GM18907 (cell line): ENCODE measurements at regions not wholly inside any gene's neighbourhood (a gene's known extent, or its start where the extent isn't known, plus 50 kb on each side); places are given as distances from the start of the nearest gene placed in this dataset.

Experiments used
- ATAC-seq: cut with Tn5 transposase; IDR thresholded peaks from one replicate; pipeline ENCODE4 v1.9.1; 2021; ENCODE audit warnings: mild to moderate bottlenecking, moderate library complexity; ENCODE audit not compliant: unreplicated experiment

DNA sequence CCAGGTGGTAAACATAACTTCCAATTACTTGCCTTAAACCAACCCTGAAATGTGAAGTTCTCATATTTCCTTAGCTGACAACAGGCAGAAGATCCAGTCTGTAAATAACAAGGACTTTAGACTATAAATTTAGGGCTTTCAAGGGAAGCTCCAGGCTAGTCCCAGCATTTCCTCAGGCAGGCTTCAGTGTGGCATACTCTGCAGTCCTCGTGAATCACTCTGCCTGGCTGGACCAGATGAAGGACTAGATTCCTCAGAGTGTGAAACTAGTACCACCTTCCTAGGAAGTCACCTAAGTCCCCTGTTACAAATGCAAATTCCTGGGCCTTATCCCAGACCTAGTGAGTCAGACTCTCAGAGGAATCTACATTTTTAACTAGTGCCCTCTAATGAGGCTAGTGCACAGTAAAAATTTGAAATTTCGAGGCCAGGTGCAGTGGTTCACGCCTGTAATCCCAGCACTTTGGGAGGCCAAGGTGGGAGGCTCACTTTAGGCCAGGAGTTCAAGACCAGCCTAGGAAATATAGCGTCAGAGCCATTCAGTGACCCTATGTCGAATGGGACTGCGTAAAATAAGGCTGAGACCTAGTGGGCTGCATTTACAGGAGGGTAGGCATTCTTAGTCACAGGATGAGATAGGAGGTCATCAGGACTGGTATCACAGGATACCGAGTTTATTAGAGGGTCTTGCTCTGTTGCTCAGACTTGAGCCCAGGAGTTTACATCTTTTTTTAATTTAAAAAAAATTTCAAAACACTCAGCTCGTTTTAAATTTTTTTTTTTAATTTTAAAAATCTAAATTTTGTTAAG lies 279.6 kb upstream of the JARID2 start:
- no peak for ATAC-seq

DNA sequence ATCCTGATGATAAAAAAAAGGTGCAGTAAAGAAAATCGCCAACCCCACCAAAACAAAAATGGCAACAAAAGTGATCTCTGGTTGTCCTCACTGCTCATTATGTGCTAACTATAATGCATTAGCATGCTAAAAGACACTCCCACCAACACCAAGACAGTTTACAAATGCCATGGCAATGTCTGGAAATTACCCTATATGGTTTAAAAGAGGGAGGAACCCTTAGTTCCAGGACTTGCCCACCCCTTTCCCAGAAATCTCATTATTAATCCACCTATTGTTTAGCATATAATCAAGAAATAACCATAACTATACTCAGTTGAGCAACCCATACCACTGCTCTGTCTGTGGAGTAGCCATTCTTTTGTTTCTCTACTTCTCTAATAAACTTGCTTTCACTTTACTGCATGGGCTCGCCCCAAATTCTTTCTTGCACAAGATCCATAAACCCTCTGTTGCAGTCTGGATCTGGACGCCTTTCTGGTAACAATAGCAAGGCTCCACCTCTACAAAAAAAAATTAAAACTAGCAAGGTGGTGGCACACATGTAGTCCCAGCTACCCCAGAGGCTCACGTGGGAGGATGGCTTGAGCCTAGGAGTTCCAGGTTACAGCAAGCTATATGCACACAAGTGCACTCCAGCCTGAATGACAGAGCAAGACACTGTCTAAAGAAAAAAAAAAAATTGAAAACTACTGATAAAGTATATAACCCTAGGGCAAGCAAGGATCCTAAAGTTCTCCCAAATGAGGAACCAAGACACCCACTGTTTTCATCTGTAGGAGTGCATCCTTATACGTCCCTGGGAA lies 278.8 kb upstream of the JARID2 start:
- ATAC-seq = no peak

DNA sequence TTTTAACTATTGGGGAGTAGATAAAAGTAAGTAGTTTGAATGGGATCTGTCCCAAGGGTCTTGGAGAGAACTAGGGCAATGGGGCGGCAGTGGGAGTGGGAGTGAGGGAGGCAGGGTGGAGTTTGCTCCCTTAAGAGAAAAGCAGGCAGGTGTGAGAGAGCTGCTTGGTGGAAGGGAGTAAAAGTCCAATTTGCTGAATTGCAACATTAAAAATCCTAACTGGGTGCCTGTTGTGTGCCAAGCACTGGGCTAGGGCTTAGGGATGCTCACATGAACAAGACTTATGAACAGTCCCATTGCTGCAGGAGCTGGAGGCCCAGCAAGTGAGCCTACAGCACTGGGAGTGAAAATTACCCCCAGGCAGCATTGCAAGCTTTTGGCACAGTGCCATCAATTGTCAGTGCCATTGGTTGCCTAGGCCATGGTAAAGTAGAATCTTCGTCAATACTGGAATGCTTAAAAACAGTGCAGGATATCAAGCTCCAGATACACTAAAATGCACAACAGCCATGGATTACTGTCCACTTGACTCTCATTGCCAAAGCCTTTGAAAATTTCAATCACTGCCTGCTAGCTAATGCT lies 277.7 kb upstream of the JARID2 start:
- ATAC-seq = no peak

DNA sequence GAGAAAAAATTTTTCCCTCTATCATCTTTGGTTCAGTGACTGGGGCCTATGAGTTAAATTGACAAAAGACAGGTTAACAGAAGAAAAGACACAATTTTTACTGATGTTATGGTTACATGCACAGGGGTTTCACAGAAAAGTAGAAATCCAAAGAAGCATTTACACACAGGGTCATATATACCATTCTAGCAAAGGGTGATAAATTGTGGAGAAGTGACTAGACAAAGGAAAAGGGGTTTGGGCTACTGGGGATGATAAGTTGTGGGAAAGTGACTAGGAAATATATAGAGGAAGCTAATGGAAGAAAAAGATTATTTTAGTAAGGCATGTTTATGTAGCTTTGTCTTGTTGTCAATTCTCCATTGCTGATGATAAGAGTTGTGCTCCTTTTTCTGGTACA lies 276.7 kb upstream of the JARID2 start:
- ATAC-seq = no peak

DNA sequence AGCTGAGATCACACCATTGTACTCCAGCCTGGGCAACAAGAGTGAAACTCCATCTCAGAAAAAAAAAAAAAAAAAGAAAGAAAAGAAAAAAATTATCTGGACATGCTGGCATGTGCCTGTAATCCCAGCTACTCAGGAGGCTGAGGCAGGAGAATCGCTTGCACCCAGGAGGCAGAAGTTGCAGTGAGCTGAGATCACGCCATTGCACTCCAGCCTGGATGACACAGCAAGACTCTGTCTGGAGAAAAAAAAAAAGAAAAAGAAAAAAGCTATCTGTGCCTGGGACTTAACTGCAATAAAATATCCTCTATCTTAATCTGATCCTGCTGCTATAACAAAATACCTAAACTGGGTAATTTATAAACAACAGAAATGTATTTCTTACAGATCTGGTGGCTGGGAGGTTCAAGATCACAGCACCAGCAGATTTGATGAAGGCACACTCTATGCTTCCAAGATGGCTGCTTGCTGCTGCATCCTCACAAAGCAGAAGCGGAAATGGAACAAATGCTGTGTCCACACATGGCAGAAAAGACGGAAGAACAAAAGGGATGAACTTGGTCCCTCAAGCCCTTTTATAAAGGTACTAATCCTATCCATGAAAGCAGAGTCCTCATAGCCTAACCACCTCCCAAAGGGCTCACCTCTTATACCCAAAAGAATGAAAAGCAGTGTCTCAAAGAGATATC lies 273.3 kb upstream of the JARID2 start:
- ATAC-seq = no peak

DNA sequence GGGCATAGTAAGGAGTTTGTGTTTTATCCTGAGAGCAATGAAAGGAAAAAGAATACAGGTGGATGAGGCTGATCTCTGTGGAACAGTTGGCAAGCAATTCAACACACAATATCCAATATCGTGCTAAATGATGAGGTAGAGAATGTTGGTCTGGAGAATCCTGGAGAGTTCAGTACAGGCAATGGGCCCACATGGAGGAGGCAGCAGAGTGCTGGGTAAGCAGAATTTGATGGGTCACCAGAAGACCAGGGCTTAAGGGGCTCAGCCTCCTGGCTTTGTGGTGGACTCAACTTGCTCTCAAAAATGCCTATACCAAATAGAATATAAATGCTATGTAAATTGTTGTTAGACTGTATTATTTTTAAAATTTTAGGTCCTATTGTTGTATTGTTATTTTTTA lies 271.5 kb upstream of the JARID2 start:
- no peak for ATAC-seq

DNA sequence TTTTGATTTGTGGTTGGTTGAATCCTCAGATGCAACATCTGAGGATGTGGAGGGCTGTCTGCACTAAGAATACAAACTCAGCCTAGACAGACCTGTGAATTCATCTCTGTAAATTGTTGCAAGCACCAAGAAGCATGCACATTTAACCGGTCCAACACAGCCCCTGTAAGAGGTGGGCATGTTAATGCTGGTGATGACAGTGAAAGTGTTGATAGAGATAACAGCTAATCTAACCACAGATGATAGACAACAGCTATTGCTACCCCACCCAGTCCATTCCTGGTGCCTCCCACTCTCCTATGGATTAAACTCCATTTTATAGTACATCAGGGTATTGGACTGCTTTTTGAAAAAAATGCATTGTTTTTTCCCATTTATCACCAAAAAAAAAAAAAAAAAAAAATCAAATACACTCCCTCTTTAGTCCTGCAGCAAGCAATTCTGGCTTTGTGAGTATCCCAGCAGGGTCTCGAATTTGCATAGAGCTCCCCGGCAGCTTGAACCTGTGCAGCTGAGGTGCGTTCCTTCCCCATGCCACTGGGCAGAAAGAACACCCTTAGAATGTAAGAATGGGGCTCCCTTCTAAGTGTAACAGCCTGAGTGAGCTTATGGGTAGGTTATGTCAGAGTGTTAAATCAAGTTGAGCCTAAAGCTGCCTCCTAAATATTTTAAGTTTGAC lies 270.9 kb upstream of the JARID2 start:
- ATAC-seq = no peak

DNA sequence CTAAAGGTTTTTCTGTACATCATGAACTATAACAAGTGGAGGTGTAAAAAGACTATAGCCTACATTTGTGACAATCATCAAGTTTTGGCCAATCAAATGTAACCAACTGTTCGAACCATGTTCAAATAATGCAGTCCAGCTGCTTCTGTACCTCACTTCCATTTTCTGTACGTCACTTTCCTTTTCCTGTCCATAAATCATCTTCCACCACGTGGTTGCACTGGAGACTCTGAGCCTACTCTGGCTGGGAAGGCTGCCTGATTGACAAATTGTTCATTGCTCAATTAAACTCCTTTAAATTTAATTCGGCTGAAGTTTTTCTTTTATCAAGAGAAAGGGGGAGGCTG lies 270.4 kb upstream of the JARID2 start:
- ATAC-seq = no peak

DNA sequence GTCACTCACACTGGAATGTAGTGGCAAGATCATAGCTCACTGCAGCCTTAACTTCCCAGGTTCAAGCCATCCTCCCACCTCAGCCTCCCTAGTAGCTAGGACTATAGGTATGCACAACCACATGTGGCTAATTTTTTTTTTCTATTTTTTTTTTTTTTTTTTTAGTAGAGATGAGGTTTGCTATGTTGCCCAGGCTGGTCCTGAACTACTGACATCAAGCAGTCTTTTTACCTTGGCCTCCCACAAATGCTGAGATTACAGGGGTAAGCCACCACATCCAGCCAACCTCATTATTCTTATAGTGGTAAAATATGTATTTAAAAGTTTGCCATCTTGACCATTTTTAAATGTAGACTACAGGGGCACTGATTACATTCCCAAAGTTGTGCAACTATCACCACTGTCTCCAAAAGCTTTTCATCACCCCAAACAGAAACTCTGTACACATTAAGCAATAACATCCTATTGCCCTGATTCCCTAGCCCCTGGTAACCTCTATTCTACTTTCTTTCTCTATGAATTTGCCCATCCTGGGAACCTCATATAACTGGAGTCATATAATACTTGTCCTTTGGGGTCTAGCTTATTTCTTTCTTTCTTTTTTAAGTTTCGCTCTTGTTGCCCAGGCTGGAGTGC lies 268.0 kb upstream of the JARID2 start:
- no peak for ATAC-seq

DNA sequence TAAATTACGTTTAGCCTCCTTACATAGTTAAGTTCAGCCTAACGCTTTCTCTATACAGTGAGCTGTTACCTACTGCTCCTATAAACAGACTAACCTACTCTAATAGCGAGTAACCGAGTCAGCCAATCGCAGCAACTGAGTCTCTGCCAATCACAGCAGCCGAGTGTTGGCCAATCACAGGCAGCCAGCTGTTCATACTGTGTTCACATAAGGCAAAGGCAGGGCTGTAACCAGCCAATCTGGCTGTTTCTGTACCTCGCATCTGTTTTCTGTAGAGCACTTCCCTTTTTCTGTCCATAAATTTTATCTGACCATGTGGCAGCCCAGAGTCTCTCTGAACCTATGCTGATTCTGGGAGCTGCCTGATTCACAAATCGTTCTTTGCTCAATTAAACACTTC lies 263.9 kb upstream of the JARID2 start:
- no peak for ATAC-seq

DNA sequence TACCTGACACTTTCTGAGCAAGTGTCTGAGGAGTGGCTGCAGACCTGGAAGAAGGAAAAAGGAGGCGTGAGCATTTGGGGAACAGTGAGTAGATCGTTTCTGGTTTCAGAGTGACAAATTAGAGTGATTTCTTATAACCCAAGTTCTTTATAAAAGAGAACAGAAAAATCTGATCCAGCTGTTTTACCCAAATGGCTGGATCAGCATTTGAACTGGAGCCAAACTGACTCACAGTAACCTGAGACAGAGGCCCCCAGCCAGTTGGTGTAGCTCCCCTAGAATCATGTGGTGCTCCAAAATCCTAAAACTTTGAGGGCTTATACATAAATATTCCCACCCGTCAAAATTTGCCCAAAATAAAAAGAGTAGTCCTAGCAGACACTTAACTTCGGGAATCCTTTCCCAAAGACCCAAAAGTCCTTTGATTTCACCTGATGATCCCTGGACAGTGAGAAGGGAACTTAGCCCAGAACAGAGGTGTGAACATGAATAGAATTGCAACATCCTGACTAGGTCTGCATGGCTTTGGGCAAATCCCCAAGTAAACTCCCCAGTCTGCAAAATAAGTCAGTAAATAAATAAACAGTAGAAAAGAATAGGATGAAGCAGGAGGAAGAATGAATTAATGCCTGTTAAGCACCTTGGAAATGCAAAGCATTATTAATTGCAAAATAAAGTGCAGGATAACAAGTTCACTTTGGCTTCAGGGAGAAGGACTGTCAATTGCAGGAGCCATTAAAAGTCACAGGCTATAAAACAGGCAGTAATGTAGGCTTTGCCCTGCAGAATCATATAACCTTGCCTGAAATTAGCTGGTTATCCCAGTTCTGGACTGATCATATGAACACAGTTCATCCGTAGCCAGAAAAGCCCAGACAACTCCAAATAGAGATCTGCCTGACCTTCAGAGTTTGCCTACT lies 262.0 kb upstream of the JARID2 start:
- ATAC-seq = no peak

DNA sequence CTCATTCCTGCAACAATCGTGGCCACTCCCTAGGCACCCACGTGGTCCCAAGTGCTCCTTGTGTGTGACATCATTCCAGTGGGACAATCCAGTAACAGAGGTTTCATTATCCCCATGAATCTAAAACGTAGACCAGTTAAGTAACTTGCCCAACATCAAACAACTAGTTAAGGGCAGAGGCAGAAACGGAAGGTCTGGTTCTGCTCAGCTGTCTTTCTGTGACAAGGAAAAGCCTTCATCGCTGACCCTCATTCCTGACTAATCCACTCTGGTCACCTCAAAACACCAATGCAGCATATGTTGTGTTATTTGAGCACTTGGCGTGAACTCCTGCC lies 261.4 kb upstream of the JARID2 start:
- no peak for ATAC-seq

DNA sequence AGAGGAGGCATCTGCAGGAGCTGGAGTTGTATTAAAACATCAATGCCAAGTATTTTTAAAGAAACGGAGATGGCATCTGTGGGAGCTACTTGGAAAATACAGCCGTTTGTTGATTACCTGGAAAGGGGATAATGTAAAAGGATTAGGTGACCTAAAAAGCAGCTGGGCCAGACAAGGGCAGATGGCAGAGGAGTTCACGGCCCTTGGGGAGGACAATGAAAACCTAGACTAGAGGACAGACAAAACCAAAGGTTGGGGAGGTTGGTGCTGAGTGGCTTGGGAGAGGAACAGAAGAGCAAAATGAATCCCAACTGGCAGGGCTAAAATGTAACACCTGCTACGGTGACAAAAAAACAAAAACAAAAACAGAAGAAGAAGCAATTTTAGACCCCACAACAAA lies 260.5 kb upstream of the JARID2 start:
- no peak for ATAC-seq

DNA sequence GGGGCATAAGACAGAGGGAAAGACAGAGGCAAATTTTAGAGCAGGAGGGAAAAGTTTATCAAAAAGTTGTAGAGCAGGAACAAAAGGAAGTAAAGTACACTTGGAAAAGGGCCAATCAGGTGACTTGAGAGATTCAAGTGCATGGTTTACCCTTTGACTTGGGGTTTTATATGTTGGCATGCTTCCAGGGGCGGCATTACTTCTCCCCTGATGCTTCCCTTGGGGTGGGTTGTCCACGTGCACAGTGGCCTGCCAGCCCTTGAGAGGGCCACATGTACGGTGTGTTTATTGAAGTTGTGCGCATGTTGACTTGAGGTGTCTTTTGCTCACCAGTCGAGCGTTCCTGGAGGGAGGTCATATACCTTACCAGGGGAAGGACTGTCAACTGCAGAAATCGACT lies 259.5 kb upstream of the JARID2 start:
- no peak for ATAC-seq

DNA sequence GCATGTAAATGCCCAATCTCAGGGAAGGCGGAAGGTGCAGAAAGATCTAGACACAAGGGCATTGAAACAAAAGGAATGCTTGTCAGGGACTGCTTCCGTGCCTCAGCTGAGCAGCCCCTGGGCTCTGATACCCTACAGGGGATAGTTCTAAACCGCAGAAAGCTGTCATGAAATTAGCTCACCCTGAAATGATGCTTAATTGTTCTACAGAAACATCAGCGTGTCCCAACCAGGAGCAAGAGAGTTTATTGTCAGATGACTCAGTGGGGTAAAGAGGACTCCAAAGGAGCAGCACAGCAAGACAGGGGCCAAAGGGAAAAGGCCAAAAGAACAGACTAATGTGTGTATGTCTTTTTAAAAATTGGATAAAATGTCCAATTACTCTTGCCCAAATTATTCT lies 258.4 kb upstream of the JARID2 start:
- no peak for ATAC-seq

DNA sequence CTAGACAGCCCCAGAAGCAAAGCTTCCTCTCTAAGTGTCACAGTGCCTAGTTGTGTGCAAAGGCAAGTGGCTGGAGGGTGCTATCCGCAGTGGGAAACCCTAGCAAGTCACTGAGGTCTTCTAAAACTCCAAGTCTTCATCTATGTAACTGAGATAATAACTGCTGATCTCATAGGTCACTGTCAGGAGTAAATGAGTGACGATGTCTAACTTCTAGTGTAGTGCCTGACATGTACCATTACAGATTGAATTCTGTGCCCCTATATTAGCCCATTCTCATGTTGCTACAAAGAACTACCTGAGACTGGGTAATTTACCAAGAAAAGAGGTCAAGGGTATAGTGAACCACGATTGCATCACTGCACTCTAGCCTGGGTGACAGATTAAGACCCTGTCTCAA lies 253.5 kb upstream of the JARID2 start:
- no peak for ATAC-seq

DNA sequence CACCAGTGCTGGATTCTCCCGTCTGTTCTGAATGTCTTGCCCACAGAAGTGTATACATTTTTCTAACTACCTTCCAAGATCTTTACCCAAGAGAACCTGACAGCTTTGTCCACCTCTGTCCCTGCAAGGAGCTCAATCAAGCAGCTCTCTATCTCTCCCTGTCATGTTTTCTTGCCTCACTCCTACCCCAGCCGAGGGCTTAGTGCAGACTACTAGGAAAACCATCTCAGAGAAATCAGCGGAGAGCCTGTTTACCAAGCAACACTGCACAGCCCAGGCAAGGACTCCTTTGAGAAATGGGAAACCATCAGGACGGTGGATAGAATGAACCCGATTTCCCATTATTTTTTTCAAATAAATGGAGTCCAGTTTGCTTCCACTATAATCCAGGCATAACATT lies 250.7 kb upstream of the JARID2 start:
- no peak for ATAC-seq

DNA sequence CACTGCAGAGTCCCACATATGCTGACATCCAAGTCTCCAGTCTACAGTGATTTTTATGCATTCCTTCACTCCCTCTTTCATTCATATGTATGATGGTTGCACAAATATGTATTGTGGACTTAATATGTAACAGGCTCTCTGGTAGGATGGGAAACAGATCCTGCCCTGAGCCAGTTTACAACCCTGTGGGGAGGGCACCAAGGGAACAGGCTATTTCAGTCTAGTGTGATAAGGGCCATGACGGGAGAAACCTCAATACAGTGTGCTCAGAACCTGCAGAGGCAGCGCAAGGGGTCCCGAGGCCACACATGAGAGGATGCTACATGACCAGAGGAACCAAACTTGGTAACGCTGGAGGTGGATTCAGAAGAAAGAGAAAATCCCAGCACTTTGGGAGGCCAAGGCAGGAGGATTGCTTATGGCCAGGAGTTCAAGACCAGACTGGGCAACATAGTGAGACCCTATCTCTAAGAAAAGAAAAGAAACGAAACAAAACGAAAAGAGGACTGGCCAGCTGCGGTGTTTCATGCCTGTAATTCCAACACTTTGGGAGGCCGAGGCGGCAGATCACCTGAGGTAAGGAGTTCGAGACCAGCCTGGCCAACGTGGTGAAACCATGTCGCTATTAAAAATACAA lies 249.8 kb upstream of the JARID2 start:
- no peak for ATAC-seq

DNA sequence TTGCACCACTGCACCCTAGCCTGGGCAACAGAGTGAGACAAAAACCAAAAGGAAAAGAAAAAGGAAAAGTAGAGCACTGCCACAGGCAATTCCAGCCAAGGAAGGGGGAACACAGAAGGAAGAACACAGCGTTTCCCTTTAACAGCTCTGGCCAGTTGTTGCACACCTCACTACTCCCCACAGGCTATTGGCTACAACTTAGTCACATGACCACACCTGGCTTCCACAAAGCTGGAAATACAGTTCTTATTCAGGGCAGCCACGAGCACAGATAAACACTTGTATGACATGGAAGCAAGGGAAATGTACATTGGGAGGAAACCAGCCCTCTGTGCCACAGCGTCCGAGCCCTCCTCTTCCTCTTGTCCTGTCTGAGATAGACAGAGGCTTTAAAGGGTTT lies 249.0 kb upstream of the JARID2 start:
- ATAC-seq = no peak
